Loucy (cell line): ENCODE measurements at regions not wholly inside any gene's neighbourhood (a gene's known extent, or its start where the extent isn't known, plus 50 kb on each side); places are given as distances from the start of the nearest gene placed in this dataset.

Experiments used
- H2AFZ ChIP-seq: fragments of 200-600 bp; sonication (generic); 2 replicates; pipeline ENCODE4 v1.6.0; 2016; ENCODE audit warnings: antibody characterized with exemption, mild to moderate bottlenecking, low read length, moderate library complexity
- H3F3A ChIP-seq: fragments of 200-600 bp; 2 replicates; pipeline ENCODE4 v1.6.0; 2016; ENCODE audit warnings: antibody characterized with exemption, low read depth, mild to moderate bottlenecking
- H3K27me3 ChIP-seq: fragments of 200-600 bp; sonication (generic); 2 replicates; pipeline ENCODE4 v1.6.1; 2014; ENCODE audit warnings: low read length, mild to moderate bottlenecking; ENCODE audit not compliant: insufficient read depth, poor library complexity, severe bottlenecking
- H3K36me3 ChIP-seq: fragments of 200-600 bp; sonication (generic); 2 replicates; pipeline ENCODE4 v1.6.1; 2016; ENCODE audit warnings: low read length; ENCODE audit not compliant: insufficient read depth
- H3K4me1 ChIP-seq: fragments of 200-600 bp; sonication (generic); 2 replicates; pipeline ENCODE4 v1.5.1; 2014; ENCODE audit warnings: low read length, mild to moderate bottlenecking; ENCODE audit not compliant: insufficient read depth, poor library complexity, severe bottlenecking
- H3K4me2 ChIP-seq: fragments of 200-600 bp; sonication (generic); 2 replicates; pipeline ENCODE4 v1.6.0; 2014; ENCODE audit warnings: antibody characterized with exemption, low read length, low read depth, mild to moderate bottlenecking; ENCODE audit not compliant: poor library complexity, severe bottlenecking
- H3K4me3 ChIP-seq: fragments of 200-600 bp; sonication (generic); 2 replicates; pipeline ENCODE4 v1.5.1; 2014; ENCODE audit warnings: low read length, mild to moderate bottlenecking, mixed read lengths; ENCODE audit not compliant: poor library complexity, severe bottlenecking
- H3K79me2 ChIP-seq: fragments of 200-600 bp; sonication (generic); 2 replicates; pipeline ENCODE4 v1.6.1; 2014; ENCODE audit warnings: low read length; ENCODE audit not compliant: insufficient read depth
- H3K9ac ChIP-seq: fragments of 200-600 bp; sonication (generic); 2 replicates; pipeline ENCODE4 v1.6.0; 2014; ENCODE audit warnings: mild to moderate bottlenecking, low read depth, low read length, moderate library complexity; ENCODE audit not compliant: poor library complexity, severe bottlenecking
- H3K9me2 ChIP-seq: fragments of 200-600 bp; sonication (generic); replicated peaks from 2 replicates; pipeline ENCODE4 v1.6.1; 2016; ENCODE audit warnings: low read depth, low read length, mixed read lengths
- H3K9me3 ChIP-seq: fragments of 200-600 bp; sonication (generic); 2 replicates; pipeline ENCODE4 v1.6.1; 2014; ENCODE audit warnings: mild to moderate bottlenecking, antibody characterized with exemption, low read length, low read depth; ENCODE audit not compliant: insufficient read depth
- H4K20me1 ChIP-seq: fragments of 200-600 bp; sonication (generic); 2 replicates; pipeline ENCODE4 v1.6.0; 2014; ENCODE audit warnings: antibody characterized with exemption, low read length, mild to moderate bottlenecking; ENCODE audit not compliant: insufficient read depth, poor library complexity, severe bottlenecking
- CTCF ChIP-seq: fragments of 200-600 bp; sonication (generic); conservative IDR thresholded peaks from 2 replicates; pipeline ENCODE4 v1.5.1; 2014; ENCODE audit warnings: mild to moderate bottlenecking, antibody characterized with exemption, low read length
- EZH2phosphoT487 ChIP-seq: fragments of 200-600 bp; IDR thresholded peaks from 2 replicates; pipeline ENCODE4 v1.6.1; 2018; ENCODE audit warnings: antibody characterized with exemption, mild to moderate bottlenecking, moderate library complexity, borderline replicate concordance

GRCh38 chr4:124596816-124597215 lies 115.7 kb downstream of the ANKRD50 start:
- Histone ChIP-seq H3K4me2 (no peak overlapping the region), H2AFZ (peak overlapping the region; percentile 10; the same call in 1 of the 2 replicates), H3K27me3 (no peaks in the 10 kb centered on the region), H3K9me2 (no peaks in the 10 kb centered on the region), H3K79me2 (no peaks in the 10 kb centered on the region), H4K20me1 (no peaks in the 10 kb centered on the region), H3K36me3 (no peaks in the 10 kb centered on the region), H3K4me3 (no peak overlapping the region), H3K4me1 (no peaks in the 10 kb centered on the region), H3K9me3 (no peaks in the 10 kb centered on the region), H3F3A (no peaks in the 10 kb centered on the region), H3K9ac (no peak overlapping the region)
- TF ChIP-seq CTCF (no peak), EZH2phosphoT487 (no peak)

- Histone ChIP-seq H3F3A (no peaks in the 10 kb centered on the region), H3K9ac (no peak overlapping the region), H3K4me3 (no peak overlapping the region), H3K4me1 (no peaks in the 10 kb centered on the region), H3K4me2 (no peak overlapping the region), H3K27me3 (no peaks in the 10 kb centered on the region), H3K9me3 (no peaks in the 10 kb centered on the region), H4K20me1 (no peaks in the 10 kb centered on the region), H3K79me2 (no peaks in the 10 kb centered on the region), H3K36me3 (no peaks in the 10 kb centered on the region), H2AFZ (no peak overlapping the region), H3K9me2 (no peaks in the 10 kb centered on the region)
- no peak for TF ChIP-seq CTCF
- TF ChIP-seq EZH2phosphoT487 = no peak
Measured at GRCh38 chr4:124610211-124610610, 102.3 kb downstream of the ANKRD50 start.
